Neutrophil (primary cell): ENCODE measurements at regions not wholly inside any gene's neighbourhood (a gene's known extent, or its start where the extent isn't known, plus 50 kb on each side); places are given as distances from the start of the nearest gene placed in this dataset.

Source experiments
- H3K27ac ChIP-seq: fragments of 200-600 bp; sonication (generic); 2 replicates; pipeline ENCODE4 v1.5.1; 2016; ENCODE audit warnings: mild to moderate bottlenecking, moderate library complexity
- H3K27me3 ChIP-seq: fragments of 200-600 bp; sonication (generic); 2 replicates; pipeline ENCODE4 v1.6.0; 2016; ENCODE audit warnings: mild to moderate bottlenecking
- H3K36me3 ChIP-seq: fragments of 200-600 bp; sonication (generic); 2 replicates; pipeline ENCODE4 v1.5.1; 2017
- H3K4me1 ChIP-seq, 2 experiments: fragments of 200-600 bp in 1 of 2; sonication (generic) in 1 of 2; 1 replicate in 1 of 2; 2 replicates in 1 of 2; pipeline versions ENCODE4 v1.5.1 to v1.6.1; 2013 to 2016; ENCODE audit warnings: low read depth in 1 of 2, low read length in 1 of 2, mild to moderate bottlenecking in 1 of 2, moderate library complexity in 1 of 2; ENCODE audit not compliant: control insufficient read depth in 1 of 2, insufficient read depth in 1 of 2
- H3K4me3 ChIP-seq, 2 experiments: fragments of 200-600 bp in 1 of 2; sonication (generic) in 1 of 2; 1 replicate in 1 of 2; 2 replicates in 1 of 2; pipeline ENCODE4 v1.5.1; 2013 to 2016; ENCODE audit warnings: low read depth in 1 of 2, low read length in 1 of 2, mild to moderate bottlenecking in 1 of 2, moderate library complexity in 1 of 2
- H3K9me3 ChIP-seq: fragments of 200-600 bp; sonication (generic); 2 replicates; pipeline ENCODE4 v1.5.1; 2016
- TF ChIP-seq, protein P1 (sequence below): fragments of 200-600 bp; sonication (generic); IDR thresholded peaks from 2 replicates; pipeline ENCODE4 v1.5.1; 2016; ENCODE audit warnings: antibody characterized with exemption

DNA sequence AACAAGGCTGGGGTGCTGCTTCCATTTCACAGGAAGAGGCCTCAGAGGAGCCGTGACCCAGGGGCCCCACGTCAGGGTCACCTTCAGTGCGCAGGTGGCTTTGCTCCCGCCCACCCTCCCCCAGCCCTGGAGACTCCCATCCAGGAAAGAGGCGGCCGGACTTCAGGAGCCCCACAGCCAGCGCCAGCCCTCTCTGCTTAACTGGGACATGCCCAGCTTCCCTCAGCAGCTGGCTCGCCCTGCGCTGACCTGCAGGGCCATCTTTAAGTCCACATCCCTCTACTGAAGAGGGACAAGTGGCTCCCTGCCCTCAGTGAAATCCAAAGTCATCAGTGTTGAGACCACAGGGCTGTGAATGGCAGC lies 141.9 kb upstream of the PPP2R2D start:
- no peaks in the 10 kb centered on the region for H3K36me3 ChIP-seq
- TF ChIP-seq, protein P1, sequence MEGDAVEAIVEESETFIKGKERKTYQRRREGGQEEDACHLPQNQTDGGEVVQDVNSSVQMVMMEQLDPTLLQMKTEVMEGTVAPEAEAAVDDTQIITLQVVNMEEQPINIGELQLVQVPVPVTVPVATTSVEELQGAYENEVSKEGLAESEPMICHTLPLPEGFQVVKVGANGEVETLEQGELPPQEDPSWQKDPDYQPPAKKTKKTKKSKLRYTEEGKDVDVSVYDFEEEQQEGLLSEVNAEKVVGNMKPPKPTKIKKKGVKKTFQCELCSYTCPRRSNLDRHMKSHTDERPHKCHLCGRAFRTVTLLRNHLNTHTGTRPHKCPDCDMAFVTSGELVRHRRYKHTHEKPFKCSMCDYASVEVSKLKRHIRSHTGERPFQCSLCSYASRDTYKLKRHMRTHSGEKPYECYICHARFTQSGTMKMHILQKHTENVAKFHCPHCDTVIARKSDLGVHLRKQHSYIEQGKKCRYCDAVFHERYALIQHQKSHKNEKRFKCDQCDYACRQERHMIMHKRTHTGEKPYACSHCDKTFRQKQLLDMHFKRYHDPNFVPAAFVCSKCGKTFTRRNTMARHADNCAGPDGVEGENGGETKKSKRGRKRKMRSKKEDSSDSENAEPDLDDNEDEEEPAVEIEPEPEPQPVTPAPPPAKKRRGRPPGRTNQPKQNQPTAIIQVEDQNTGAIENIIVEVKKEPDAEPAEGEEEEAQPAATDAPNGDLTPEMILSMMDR = no peak
- H3K4me3 ChIP-seq = no peak overlapping the region
- no peaks in the 10 kb centered on the region for H3K9me3 ChIP-seq
- H3K27ac ChIP-seq = no peak overlapping the region
- no peaks in the 10 kb centered on the region for H3K27me3 ChIP-seq
- H3K4me1 ChIP-seq = no peaks in the 10 kb centered on the region

DNA sequence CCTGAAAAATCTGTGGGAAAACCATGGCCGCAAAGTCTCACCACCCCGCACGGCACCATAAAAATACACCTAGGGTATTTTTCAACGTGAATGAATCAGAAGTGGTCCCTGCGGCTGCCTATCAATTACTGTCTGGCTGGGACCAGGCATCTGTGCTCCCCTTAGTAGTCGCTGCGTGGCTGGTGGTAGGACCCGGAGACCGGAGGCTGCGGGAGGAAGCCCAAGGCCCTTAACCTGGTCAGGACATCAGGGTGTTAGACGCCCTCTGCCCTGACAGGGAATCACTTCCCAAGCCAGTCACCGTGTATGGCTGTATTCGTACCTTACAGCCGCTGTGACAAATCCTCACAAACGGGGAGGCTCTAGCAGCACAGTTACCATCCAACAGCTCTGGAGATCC lies 141.5 kb upstream of the PPP2R2D start:
- H3K27ac ChIP-seq = no peak overlapping the region
- no peak overlapping the region for H3K4me3 ChIP-seq
- no peaks in the 10 kb centered on the region for H3K36me3 ChIP-seq
- H3K4me1 ChIP-seq = no peaks in the 10 kb centered on the region
- TF ChIP-seq, protein P1 = no peak
- H3K27me3 ChIP-seq = no peaks in the 10 kb centered on the region
- no peaks in the 10 kb centered on the region for H3K9me3 ChIP-seq

DNA sequence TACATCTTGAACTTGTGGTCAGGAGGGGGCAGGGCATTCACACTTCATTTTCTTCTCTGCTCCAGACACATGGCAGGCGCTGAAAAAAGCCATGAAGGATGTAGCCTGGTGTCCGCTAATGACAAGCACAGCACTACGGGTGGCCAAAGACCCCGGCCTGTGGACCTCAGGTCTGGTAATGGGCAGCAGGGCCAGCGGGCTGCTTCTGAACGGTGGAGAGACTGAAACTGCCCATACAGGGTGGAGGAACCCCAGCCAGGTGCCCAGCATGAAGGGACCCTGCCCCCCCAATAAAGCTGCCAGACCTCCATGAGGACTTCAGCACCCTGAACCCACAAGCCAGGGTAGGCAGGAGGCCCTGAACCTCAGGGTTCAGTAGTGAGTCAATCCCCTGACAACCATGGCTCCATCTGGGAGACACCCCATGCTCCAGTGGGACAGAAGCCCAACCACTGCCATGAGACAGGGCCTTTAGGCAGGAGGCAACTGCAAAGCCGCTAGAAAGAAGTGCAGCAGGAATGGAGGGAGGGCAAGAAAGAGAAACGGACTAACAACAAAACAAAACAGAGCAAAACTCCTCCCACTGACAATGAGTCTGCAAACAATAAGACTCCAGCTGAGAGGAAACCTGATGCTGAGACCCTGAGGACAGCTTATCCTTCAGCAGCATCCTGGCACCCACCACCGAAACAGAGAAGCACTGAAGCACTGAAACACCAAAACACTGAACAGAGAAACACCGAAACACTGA lies 140.2 kb upstream of the PPP2R2D start:
- Histone ChIP-seq H3K4me3 (no peak overlapping the region), H3K27ac (no peak overlapping the region), H3K27me3 (no peaks in the 10 kb centered on the region), H3K4me1 (no peaks in the 10 kb centered on the region), H3K36me3 (no peaks in the 10 kb centered on the region), H3K9me3 (no peaks in the 10 kb centered on the region)
- TF ChIP-seq, protein P1 = no peak

- H3K36me3 ChIP-seq = no peaks in the 10 kb centered on the region
- H3K27me3 ChIP-seq = no peaks in the 10 kb centered on the region
- H3K27ac ChIP-seq = no peak overlapping the region
- TF ChIP-seq, protein P1 = no peak
- H3K9me3 ChIP-seq = no peaks in the 10 kb centered on the region
- H3K4me1 ChIP-seq = no peaks in the 10 kb centered on the region
- no peak overlapping the region for H3K4me3 ChIP-seq
Measured at GRCh38 chr10:131762789-131763696, 137.8 kb upstream of the PPP2R2D start.

- no peaks in the 10 kb centered on the region for H3K36me3 ChIP-seq
- H3K27ac ChIP-seq = no peak overlapping the region
- TF ChIP-seq, protein P1 = no peak
- no peaks in the 10 kb centered on the region for H3K27me3 ChIP-seq
- no peaks in the 10 kb centered on the region for H3K4me1 ChIP-seq
- no peaks in the 10 kb centered on the region for H3K9me3 ChIP-seq
- H3K4me3 ChIP-seq = no peak overlapping the region
Measured at GRCh38 chr10:131764929-131765328, 135.9 kb upstream of the PPP2R2D start.
